Kasumi-1 (cell line): ENCODE measurements at regions not wholly inside any gene's neighbourhood (a gene's known extent, or its start where the extent isn't known, plus 50 kb on each side); places are given as distances from the start of the nearest gene placed in this dataset.

ENCODE experiments used
- DNase-seq, 2 experiments: peaks; one replicate each; lab custom pipeline; 2025; lab: John Stamatoyannopoulos, UW

- DNase-seq: no peak
Observed at GRCh38 chr17:79219208-79219935, 144.7 kb downstream of the ENGASE start.

- DNase-seq: no peak
Observed at GRCh38 chr17:79218825-79219200, 144.2 kb downstream of the ENGASE start.

GRCh38 chr17:79218175-79218824 is 143.7 kb downstream of the ENGASE start:
- DNase-seq: no peak

- DNase-seq: no peak
Observed at GRCh38 chr17:79217473-79218135, 143.0 kb downstream of the ENGASE start.

- no peak for DNase-seq
Observed at GRCh38 chr17:79216826-79217225, 142.2 kb downstream of the ENGASE start.

- DNase-seq: no peak
Observed at GRCh38 chr17:79216391-79216790, 141.8 kb downstream of the ENGASE start.

GRCh38 chr17:79215631-79216030 is 141.0 kb downstream of the ENGASE start:
- no peak for DNase-seq

- DNase-seq: no peak
Observed at GRCh38 chr17:79214940-79215604, 140.4 kb downstream of the ENGASE start.

- DNase-seq: no peak
Observed at GRCh38 chr17:79214459-79214858, 139.8 kb downstream of the ENGASE start.

GRCh38 chr17:79213305-79213704 is 138.7 kb downstream of the ENGASE start:
- no peak for DNase-seq

GRCh38 chr17:79212149-79213087 is 137.8 kb downstream of the ENGASE start:
- no peak for DNase-seq

GRCh38 chr17:79211061-79211770 is 136.6 kb downstream of the ENGASE start:
- no peak for DNase-seq

GRCh38 chr17:79210638-79211037 is 136.0 kb downstream of the ENGASE start:
- DNase-seq: no peak

GRCh38 chr17:79207960-79208359 is 133.3 kb downstream of the ENGASE start:
- no peak for DNase-seq

- no peak for DNase-seq
Observed at GRCh38 chr17:79205688-79206205, 131.1 kb downstream of the ENGASE start.

- DNase-seq: no peak
Observed at GRCh38 chr17:79204261-79204660, 129.6 kb downstream of the ENGASE start.

GRCh38 chr17:79203657-79204056 is 129.0 kb downstream of the ENGASE start:
- DNase-seq: no peak

- DNase-seq: no peak
Observed at GRCh38 chr17:79203016-79203415, 128.4 kb downstream of the ENGASE start.

GRCh38 chr17:79202480-79202879 is 127.9 kb downstream of the ENGASE start:
- DNase-seq: no peak

- DNase-seq: no peak
Observed at GRCh38 chr17:79201536-79202227, 127.1 kb downstream of the ENGASE start.
